Activated effector memory CD4-positive, alpha-beta T cell treated with anti-CD3 and anti-CD28 coated beads, Interleukin-2, amount 50 U/mL, for 16 hours (primary cell): ENCODE measurements at regions not wholly inside any gene's neighbourhood (a gene's known extent, or its start where the extent isn't known, plus 50 kb on each side); places are given as distances from the start of the nearest gene placed in this dataset.

Experiments used
- DNase-seq: peaks from one replicate; pipeline ENCODE4 v3.0.0-alpha.2; 2020

- no peak for DNase-seq
Measured at GRCh38 chr17:79306424-79307318, 232.0 kb downstream of the ENGASE start.

GRCh38 chr17:79305768-79306423 is 231.3 kb downstream of the ENGASE start:
- DNase-seq, result no peak

- no peak for DNase-seq
Measured at GRCh38 chr17:79305376-79305767, 230.7 kb downstream of the ENGASE start.

GRCh38 chr17:79304884-79305283 is 230.3 kb downstream of the ENGASE start:
- DNase-seq, result no peak

GRCh38 chr17:79303641-79304205 is 229.1 kb downstream of the ENGASE start:
- no peak for DNase-seq

GRCh38 chr17:79301469-79301868 is 226.8 kb downstream of the ENGASE start:
- no peak for DNase-seq

- no peak for DNase-seq
Measured at GRCh38 chr17:79299349-79299748, 224.7 kb downstream of the ENGASE start.

GRCh38 chr17:79298799-79299198 is 224.2 kb downstream of the ENGASE start:
- no peak for DNase-seq

- no peak for DNase-seq
Measured at GRCh38 chr17:79296243-79296642, 221.6 kb downstream of the ENGASE start.

GRCh38 chr17:79295307-79295706 is 220.7 kb downstream of the ENGASE start:
- no peak for DNase-seq

GRCh38 chr17:79294459-79295071 is 219.9 kb downstream of the ENGASE start:
- DNase-seq, result peak; percentile 77

GRCh38 chr17:79292501-79292900 is 217.9 kb downstream of the ENGASE start:
- DNase-seq, result no peak

GRCh38 chr17:79291391-79291790 is 216.8 kb downstream of the ENGASE start:
- no peak for DNase-seq

GRCh38 chr17:79290726-79291125 is 216.1 kb downstream of the ENGASE start:
- DNase-seq, result no peak

- DNase-seq, result no peak
Measured at GRCh38 chr17:79288950-79289349, 214.3 kb downstream of the ENGASE start.

- DNase-seq, result no peak
Measured at GRCh38 chr17:79286440-79286839, 211.8 kb downstream of the ENGASE start.

- no peak for DNase-seq
Measured at GRCh38 chr17:79285973-79286372, 211.3 kb downstream of the ENGASE start.

- no peak for DNase-seq
Measured at GRCh38 chr17:79282294-79282693, 207.7 kb downstream of the ENGASE start.

- DNase-seq, result no peak
Measured at GRCh38 chr17:79281803-79282202, 207.2 kb downstream of the ENGASE start.

GRCh38 chr17:79280866-79281572 is 206.4 kb downstream of the ENGASE start:
- no peak for DNase-seq

- DNase-seq, result no peak
Measured at GRCh38 chr17:79280010-79280409, 205.4 kb downstream of the ENGASE start.

- no peak for DNase-seq
Measured at GRCh38 chr17:79279320-79279719, 204.7 kb downstream of the ENGASE start.

- no peak for DNase-seq
Measured at GRCh38 chr17:79276821-79277220, 202.2 kb downstream of the ENGASE start.
